Suprapubic skin (tissue), 3 donors: ENCODE measurements at regions not wholly inside any gene's neighbourhood (a gene's known extent, or its start where the extent isn't known, plus 50 kb on each side); places are given as distances from the start of the nearest gene placed in this dataset.

ENCODE experiments used
- CTCF ChIP-seq, 2 donors: fragments of 200-600 bp in 1 of 2; fragments of 450-650 bp in 1 of 2; sonication (generic) in 1 of 2; IDR thresholded peaks; one replicate each; pipeline ENCODE4 v1.5.1; 2016 to 2019; ENCODE audit warnings: antibody characterized with exemption in 2 of 2, mild to moderate bottlenecking in 1 of 2, moderate library complexity in 1 of 2
- POLR2A ChIP-seq, 2 donors: fragments of 450-650 bp; IDR thresholded peaks; one replicate each; pipeline ENCODE4 v1.6.1; 2017; ENCODE audit warnings: antibody characterized with exemption in 2 of 2, mild to moderate bottlenecking in 2 of 2, moderate library complexity in 2 of 2

GRCh38 chr10:123306290-123306689 is 152.1 kb downstream of the BUB3 start:
- no peak for TF ChIP-seq CTCF (IDR thresholded peaks at IDR 0.05)
- no peak for TF ChIP-seq POLR2A (IDR thresholded peaks at IDR 0.05)
